ENCODE measurements at regions not wholly inside any gene's neighbourhood (a gene's known extent, or its start where the extent isn't known, plus 50 kb on each side); places are given as distances from the start of the nearest gene placed in this dataset.

DNA sequence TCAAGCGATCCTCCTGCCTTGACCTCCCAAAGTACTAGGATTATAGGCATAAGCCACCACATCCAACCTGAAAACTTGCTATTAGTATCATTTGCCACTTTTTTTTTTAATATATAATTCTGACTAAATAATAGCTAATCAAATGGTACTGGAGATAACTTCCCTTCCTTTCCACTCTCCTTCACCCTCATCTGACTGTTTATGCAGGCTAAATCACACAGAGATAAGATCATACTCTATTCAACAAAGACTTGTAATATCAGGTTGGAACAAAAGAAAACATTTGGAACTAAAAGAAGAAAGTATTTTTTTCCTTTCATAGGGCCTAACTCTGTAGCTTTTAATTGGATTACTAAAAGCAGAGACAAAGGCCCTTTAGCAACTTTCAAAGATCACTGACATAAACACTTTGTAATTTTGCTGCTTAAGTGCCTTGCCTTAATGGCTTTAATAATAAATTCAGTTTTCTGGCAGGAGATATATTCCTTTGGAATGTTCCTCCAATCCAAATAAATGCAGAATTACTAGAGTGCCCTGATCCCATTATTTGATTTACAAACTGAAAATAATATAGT, 198.7 kb upstream of the ASCC3 start:
- DNase-seq (ENCODE audit: low spot score), result no peak
- peaks cover 19% of the 10 kb centered on the region for H3K9me3 Mint-ChIP-seq
- peaks cover 24% of the 10 kb centered on the region for H3K4me1 Mint-ChIP-seq
- H3K27ac Mint-ChIP-seq, result no peak overlapping the region
- ChIA-PET POLR2A (no interaction called here), CTCF (no interaction called here)
- no peaks in the 10 kb centered on the region for H3K27me3 Mint-ChIP-seq (ENCODE audit: low read depth)
- TF ChIP-seq SOX15 (CRISPR knock-in tag; IDR thresholded peaks at IDR 0.05) (no peak), FOXK1 (CRISPR knock-in tag; IDR thresholded peaks at IDR 0.05) (no peak), ZBTB21 (CRISPR knock-in tag; IDR thresholded peaks at IDR 0.05; ENCODE audit: borderline replicate concordance) (no peak), EMX1 (CRISPR knock-in tag; IDR thresholded peaks at IDR 0.05) (no peak), ZNF425 (CRISPR knock-in tag; conservative IDR thresholded peaks at IDR 0.05) (no peak), NFATC4 (CRISPR knock-in tag; IDR thresholded peaks at IDR 0.05) (no peak), GRHL2 (CRISPR knock-in tag; IDR thresholded peaks at IDR 0.05; ENCODE audit: insufficient replicate concordance, severe bottlenecking) (no peak), NR1H2 (CRISPR knock-in tag; IDR thresholded peaks at IDR 0.05) (no peak), CBFB (CRISPR knock-in tag; IDR thresholded peaks at IDR 0.05; ENCODE audit: low read depth) (no peak), ZNF121 (CRISPR knock-in tag; IDR thresholded peaks at IDR 0.05) (no peak), NFE2L1 (CRISPR knock-in tag; IDR thresholded peaks at IDR 0.05) (no peak), PRRX2 (CRISPR knock-in tag; IDR thresholded peaks at IDR 0.05) (no peak), STAT6 (CRISPR knock-in tag; conservative IDR thresholded peaks at IDR 0.05; ENCODE audit: low read depth) (no peak), E2F5 (CRISPR knock-in tag; IDR thresholded peaks at IDR 0.05) (no peak), CREM (CRISPR knock-in tag; IDR thresholded peaks at IDR 0.05) (no peak), ZNF219 (CRISPR knock-in tag; IDR thresholded peaks at IDR 0.05; ENCODE audit: borderline replicate concordance) (no peak), TEAD1 (CRISPR knock-in tag; IDR thresholded peaks at IDR 0.05) (no peak), ZNF423 (CRISPR knock-in tag; IDR thresholded peaks at IDR 0.05) (no peak)
- TF ChIP-seq, protein P1, sequence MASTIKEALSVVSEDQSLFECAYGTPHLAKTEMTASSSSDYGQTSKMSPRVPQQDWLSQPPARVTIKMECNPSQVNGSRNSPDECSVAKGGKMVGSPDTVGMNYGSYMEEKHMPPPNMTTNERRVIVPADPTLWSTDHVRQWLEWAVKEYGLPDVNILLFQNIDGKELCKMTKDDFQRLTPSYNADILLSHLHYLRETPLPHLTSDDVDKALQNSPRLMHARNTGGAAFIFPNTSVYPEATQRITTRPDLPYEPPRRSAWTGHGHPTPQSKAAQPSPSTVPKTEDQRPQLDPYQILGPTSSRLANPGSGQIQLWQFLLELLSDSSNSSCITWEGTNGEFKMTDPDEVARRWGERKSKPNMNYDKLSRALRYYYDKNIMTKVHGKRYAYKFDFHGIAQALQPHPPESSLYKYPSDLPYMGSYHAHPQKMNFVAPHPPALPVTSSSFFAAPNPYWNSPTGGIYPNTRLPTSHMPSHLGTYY (CRISPR knock-in tag; IDR thresholded peaks at IDR 0.05), result no peak
- TF ChIP-seq, protein P2, sequence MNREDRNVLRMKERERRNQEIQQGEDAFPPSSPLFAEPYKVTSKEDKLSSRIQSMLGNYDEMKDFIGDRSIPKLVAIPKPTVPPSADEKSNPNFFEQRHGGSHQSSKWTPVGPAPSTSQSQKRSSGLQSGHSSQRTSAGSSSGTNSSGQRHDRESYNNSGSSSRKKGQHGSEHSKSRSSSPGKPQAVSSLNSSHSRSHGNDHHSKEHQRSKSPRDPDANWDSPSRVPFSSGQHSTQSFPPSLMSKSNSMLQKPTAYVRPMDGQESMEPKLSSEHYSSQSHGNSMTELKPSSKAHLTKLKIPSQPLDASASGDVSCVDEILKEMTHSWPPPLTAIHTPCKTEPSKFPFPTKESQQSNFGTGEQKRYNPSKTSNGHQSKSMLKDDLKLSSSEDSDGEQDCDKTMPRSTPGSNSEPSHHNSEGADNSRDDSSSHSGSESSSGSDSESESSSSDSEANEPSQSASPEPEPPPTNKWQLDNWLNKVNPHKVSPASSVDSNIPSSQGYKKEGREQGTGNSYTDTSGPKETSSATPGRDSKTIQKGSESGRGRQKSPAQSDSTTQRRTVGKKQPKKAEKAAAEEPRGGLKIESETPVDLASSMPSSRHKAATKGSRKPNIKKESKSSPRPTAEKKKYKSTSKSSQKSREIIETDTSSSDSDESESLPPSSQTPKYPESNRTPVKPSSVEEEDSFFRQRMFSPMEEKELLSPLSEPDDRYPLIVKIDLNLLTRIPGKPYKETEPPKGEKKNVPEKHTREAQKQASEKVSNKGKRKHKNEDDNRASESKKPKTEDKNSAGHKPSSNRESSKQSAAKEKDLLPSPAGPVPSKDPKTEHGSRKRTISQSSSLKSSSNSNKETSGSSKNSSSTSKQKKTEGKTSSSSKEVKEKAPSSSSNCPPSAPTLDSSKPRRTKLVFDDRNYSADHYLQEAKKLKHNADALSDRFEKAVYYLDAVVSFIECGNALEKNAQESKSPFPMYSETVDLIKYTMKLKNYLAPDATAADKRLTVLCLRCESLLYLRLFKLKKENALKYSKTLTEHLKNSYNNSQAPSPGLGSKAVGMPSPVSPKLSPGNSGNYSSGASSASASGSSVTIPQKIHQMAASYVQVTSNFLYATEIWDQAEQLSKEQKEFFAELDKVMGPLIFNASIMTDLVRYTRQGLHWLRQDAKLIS (CRISPR knock-in tag; IDR thresholded peaks at IDR 0.05; ENCODE audit: borderline replicate concordance), result no peak
- peaks cover 13% of the 10 kb centered on the region for H3K36me3 Mint-ChIP-seq
- no peak overlapping the region for H3K4me3 Mint-ChIP-seq
- no peak for ATAC-seq

Measured in WTC11 (cell line).